Endothelial cell of umbilical vein (primary cell): ENCODE measurements at regions not wholly inside any gene's neighbourhood (a gene's known extent, or its start where the extent isn't known, plus 50 kb on each side); places are given as distances from the start of the nearest gene placed in this dataset.

Experiments used
- BruUV-seq: library from RNA; stranded (reverse); fragments of 400-500 nt; replicated peaks from 2 replicates; lab custom pipeline; 2021; lab: Mats Ljungman, UMichigan
- CTCF ChIA-PET: fragments of 300-600, 350-600 bp; sonication (Branson Sonifier 250); formaldehyde crosslinking; loops from one replicate; lab custom pipeline; 2021; ENCODE audit warnings: antibody characterized with exemption, inconsistent platforms; lab: Charles Lee
- POLR2A ChIA-PET: fragments of 300-600, 350-600 bp; sonication (Branson Sonifier 250); formaldehyde crosslinking; loops from one replicate; lab custom pipeline; 2021; ENCODE audit warnings: antibody characterized with exemption, inconsistent platforms; lab: Charles Lee
- DNase-seq: peaks from one replicate; pipeline ENCODE4 v3.0.0-alpha.2; 2011; ENCODE audit warnings: low read depth, low spot score
- FAIRE-seq: peaks from 2 replicates; lab custom pipeline; 2011; peaks lifted over from hg19 to GRCh38; lab: Jason Lieb, UNC
- H2AFZ ChIP-seq: 2 replicates; pipeline ENCODE4 v1.6.0; 2012; ENCODE audit warnings: low read depth, low read length, control low read depth, inconsistent platforms
- H3K27ac ChIP-seq: 2 replicates; pipeline ENCODE4 v1.5.1; 2011; ENCODE audit warnings: low read depth, mild to moderate bottlenecking, control low read depth, low read length, moderate library complexity; ENCODE audit not compliant: insufficient read depth
- H3K27me3 ChIP-seq, 2 experiments: 2 replicates each; pipeline versions ENCODE4 v1.6.0 to v1.6.1; 2011; ENCODE audit warnings: low read length in 2 of 2, mixed read lengths in 1 of 2; ENCODE audit not compliant: control insufficient read depth in 2 of 2, insufficient read depth in 2 of 2
- H3K36me3 ChIP-seq, 2 experiments: 2 replicates in 1 of 2; 3 replicates in 1 of 2; pipeline ENCODE4 v1.5.1; 2011; ENCODE audit warnings: low read length in 2 of 2, mild to moderate bottlenecking in 1 of 2, moderate library complexity in 1 of 2; ENCODE audit not compliant: control insufficient read depth in 2 of 2, insufficient read depth in 2 of 2; ENCODE audit errors: extremely low read depth in 1 of 2
- H3K4me1 ChIP-seq: 3 replicates; pipeline ENCODE4 v1.5.1; 2011; ENCODE audit warnings: mild to moderate bottlenecking, low read length; ENCODE audit not compliant: control insufficient read depth, insufficient read depth; ENCODE audit errors: extremely low read depth
- H3K4me2 ChIP-seq: 2 replicates; pipeline ENCODE4 v1.6.1; 2011; ENCODE audit warnings: low read length, control low read depth, mixed read lengths; ENCODE audit not compliant: insufficient read depth
- H3K4me3 ChIP-seq, 3 experiments: fragments of 200-600 bp in 1 of 3; sonication (generic), shearing (Covaris generic) in 1 of 3; replicated peaks in 1 of 3; 2 replicates each; pipeline ENCODE4 v1.5.1; 2011 to 2016; ENCODE audit warnings: control low read depth in 3 of 3, low read length in 3 of 3, mild to moderate bottlenecking in 2 of 3, inconsistent platforms in 1 of 3, low read depth in 1 of 3, moderate library complexity in 1 of 3; ENCODE audit not compliant: insufficient read depth in 1 of 3
- H3K79me2 ChIP-seq: 2 replicates; pipeline ENCODE4 v1.6.0; 2012; ENCODE audit warnings: low read length, inconsistent platforms; ENCODE audit not compliant: control insufficient read depth, insufficient read depth
- H3K9ac ChIP-seq: replicated peaks from 2 replicates; pipeline ENCODE3; 2011; ENCODE audit warnings: low read length, control low read depth; ENCODE audit not compliant: insufficient read depth; ENCODE audit errors: extremely low read depth
- H3K9me1 ChIP-seq: replicated peaks from 3 replicates; pipeline ENCODE4 v1.6.0; 2011; ENCODE audit warnings: mild to moderate bottlenecking, low read length; ENCODE audit not compliant: control insufficient read depth, insufficient read depth; ENCODE audit errors: extremely low read depth
- H3K9me3 ChIP-seq: replicated peaks from 2 replicates; pipeline ENCODE4 v1.5.1; 2012; ENCODE audit warnings: low read length, inconsistent platforms; ENCODE audit not compliant: control insufficient read depth, insufficient read depth
- H4K20me1 ChIP-seq: replicated peaks from 2 replicates; pipeline ENCODE3; 2011; ENCODE audit warnings: mild to moderate bottlenecking, low read length; ENCODE audit not compliant: control insufficient read depth, insufficient read depth; ENCODE audit errors: extremely low read depth
- GATA2 ChIP-seq: IDR thresholded peaks from 2 replicates; pipeline ENCODE4 v1.7.0; 2011; ENCODE audit warnings: low read depth, mild to moderate bottlenecking, moderate library complexity, mixed read lengths, low read length; ENCODE audit not compliant: insufficient read length, insufficient read depth
- POLR2AphosphoS5 ChIP-seq: IDR thresholded peaks from 2 replicates; pipeline ENCODE4 v1.6.1; 2012; ENCODE audit warnings: low read depth, mild to moderate bottlenecking, control low read depth, low read length, moderate library complexity; ENCODE audit not compliant: insufficient read depth
- dilution Hi-C: fragments of 300-500 bp; cut with MboI; formaldehyde crosslinking; loops from one replicate; pipeline ENCODE4 v1.15.0; 2019; ENCODE audit warnings: low sequenced_read_pairs; ENCODE audit not compliant: extremely low pct_ligation_motif_present
- intact Hi-C: fragments of 100-400 bp; cut with micrococcal nuclease; formaldehyde crosslinking; loops from one replicate; pipeline ENCODE4 v1.10.0; 2022
- TF ChIP-seq, protein P1 (sequence below), 2 donors: IDR thresholded peaks; 1 replicate in 1 of 2; 2 replicates in 1 of 2; pipeline ENCODE4 v1.5.1; 2011; ENCODE audit warnings: low read length in 2 of 2, mild to moderate bottlenecking in 2 of 2, moderate library complexity in 2 of 2, control low read depth in 1 of 2, inconsistent platforms in 1 of 2, low read depth in 1 of 2; ENCODE audit not compliant: insufficient read depth in 1 of 2; ENCODE audit errors: extremely low read depth in 1 of 2

GRCh38 chr2:39914949-39915348 is 135.9 kb upstream of the THUMPD2 start:
- FAIRE-seq (no peak), DNase-seq (no peak)
- no TSS peak for BruUV-seq
- Histone ChIP-seq H3K9me1 (no peaks in the 10 kb centered on the region), H3K27ac (no peak overlapping the region), H3K79me2 (no peaks in the 10 kb centered on the region), H3K4me3 (no peak overlapping the region), H3K36me3 (no peaks in the 10 kb centered on the region), H4K20me1 (no peaks in the 10 kb centered on the region), H3K9me3 (no peaks in the 10 kb centered on the region), H3K4me1 (no peaks in the 10 kb centered on the region), H3K27me3 (no peaks in the 10 kb centered on the region), H3K4me2 (no peak overlapping the region), H2AFZ (no peak overlapping the region), H3K9ac (no peak overlapping the region)
- POLR2A ChIA-PET, result no interaction called here
- intact Hi-C loops, result loop anchor here (10.0 kb wide), 1 partner anchor 290 kb away; no protein-coding TSS in a partner anchor
- dilution Hi-C loops, result no loop called here
- CTCF ChIA-PET, result interaction anchor here (0.8 to 2.6 kb wide), 5 partner anchors 9 to 1784 kb away, joined by 4 to 114 read pairs (median 23); no protein-coding TSS in a partner anchor
- no peak for TF ChIP-seq GATA2

GRCh38 chr2:39913648-39914461 is 134.8 kb upstream of the THUMPD2 start:
- Histone ChIP-seq H3K9me3 (no peaks in the 10 kb centered on the region), H4K20me1 (no peaks in the 10 kb centered on the region), H3K4me2 (no peak overlapping the region), H3K27me3 (no peaks in the 10 kb centered on the region), H3K4me1 (no peaks in the 10 kb centered on the region), H3K4me3 (no peak overlapping the region), H3K9ac (no peak overlapping the region), H3K79me2 (no peaks in the 10 kb centered on the region), H3K9me1 (no peaks in the 10 kb centered on the region), H3K27ac (no peak overlapping the region), H2AFZ (peak overlapping the region; percentile 9), H3K36me3 (no peaks in the 10 kb centered on the region)
- BruUV-seq, result no TSS peak
- FAIRE-seq (peak; percentile 92), DNase-seq (peak; percentile 71)
- POLR2A ChIA-PET, result interaction anchor here (0.6 to 1.1 kb wide), 3 partner anchors 476 to 643 kb away, joined by 3 read pairs; no protein-coding TSS in a partner anchor
- CTCF ChIA-PET, result interaction anchor here (0.6 to 2.6 kb wide), 90 partner anchors 9 to 1940 kb away, joined by 3 to 135 read pairs (median 4); partner anchors contain the start of gene SLC8A1
- intact Hi-C loops (loop anchor here (1.0 to 10.0 kb wide), 8 partner anchors 291 to 1868 kb away; no protein-coding TSS in a partner anchor), dilution Hi-C loops (no loop called here)
- TF ChIP-seq, protein P1, sequence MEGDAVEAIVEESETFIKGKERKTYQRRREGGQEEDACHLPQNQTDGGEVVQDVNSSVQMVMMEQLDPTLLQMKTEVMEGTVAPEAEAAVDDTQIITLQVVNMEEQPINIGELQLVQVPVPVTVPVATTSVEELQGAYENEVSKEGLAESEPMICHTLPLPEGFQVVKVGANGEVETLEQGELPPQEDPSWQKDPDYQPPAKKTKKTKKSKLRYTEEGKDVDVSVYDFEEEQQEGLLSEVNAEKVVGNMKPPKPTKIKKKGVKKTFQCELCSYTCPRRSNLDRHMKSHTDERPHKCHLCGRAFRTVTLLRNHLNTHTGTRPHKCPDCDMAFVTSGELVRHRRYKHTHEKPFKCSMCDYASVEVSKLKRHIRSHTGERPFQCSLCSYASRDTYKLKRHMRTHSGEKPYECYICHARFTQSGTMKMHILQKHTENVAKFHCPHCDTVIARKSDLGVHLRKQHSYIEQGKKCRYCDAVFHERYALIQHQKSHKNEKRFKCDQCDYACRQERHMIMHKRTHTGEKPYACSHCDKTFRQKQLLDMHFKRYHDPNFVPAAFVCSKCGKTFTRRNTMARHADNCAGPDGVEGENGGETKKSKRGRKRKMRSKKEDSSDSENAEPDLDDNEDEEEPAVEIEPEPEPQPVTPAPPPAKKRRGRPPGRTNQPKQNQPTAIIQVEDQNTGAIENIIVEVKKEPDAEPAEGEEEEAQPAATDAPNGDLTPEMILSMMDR (IDR thresholded peaks at IDR 0.05; ENCODE audit: extremely low read depth in 1 of 2, insufficient read depth in 1 of 2, low read depth in 1 of 2, low read length in 2 of 2), result peak; percentile 42 to 67
- no peak for TF ChIP-seq POLR2AphosphoS5
